WERI-Rb-1 (cell line): ENCODE measurements at regions not wholly inside any gene's neighbourhood (a gene's known extent, or its start where the extent isn't known, plus 50 kb on each side); places are given as distances from the start of the nearest gene placed in this dataset.
A peak's percentile ranks its signal among the peaks of the same experiment; 100 is the strongest.

ENCODE experiments used
- DNase-seq: peaks from one replicate; pipeline ENCODE4 v3.0.0-alpha.2; 2020
- H3K27ac ChIP-seq: fragments of 250-450 bp; sonication (Bioruptor Pico); 2 replicates; pipeline ENCODE4 v1.5.1; 2020; ENCODE audit warnings: mild to moderate bottlenecking, moderate library complexity
- H3K27me3 ChIP-seq: fragments of 250-450 bp; sonication (Bioruptor Pico); 2 replicates; pipeline ENCODE4 v1.5.1; 2021; ENCODE audit warnings: mild to moderate bottlenecking, low read depth, moderate library complexity; ENCODE audit not compliant: insufficient read depth, severe bottlenecking
- H3K36me3 ChIP-seq: fragments of 250-450 bp; sonication (Bioruptor Pico); 2 replicates; pipeline ENCODE4 v1.5.1; 2020; ENCODE audit warnings: mild to moderate bottlenecking, moderate library complexity
- H3K4me3 ChIP-seq: 2 replicates; pipeline ENCODE4 v1.5.1; 2011; ENCODE audit warnings: low read depth, mild to moderate bottlenecking, control low read depth, low read length
- H3K9me3 ChIP-seq: fragments of 250-450 bp; sonication (Bioruptor Pico); 2 replicates; pipeline ENCODE4 v1.5.1; 2021; ENCODE audit warnings: mild to moderate bottlenecking, moderate library complexity; ENCODE audit not compliant: severe bottlenecking
- CTCF ChIP-seq: IDR thresholded peaks from 2 replicates; pipeline ENCODE4 v1.5.1; 2011; ENCODE audit warnings: low read depth, mild to moderate bottlenecking, control low read depth, inconsistent platforms, low read length

DNA sequence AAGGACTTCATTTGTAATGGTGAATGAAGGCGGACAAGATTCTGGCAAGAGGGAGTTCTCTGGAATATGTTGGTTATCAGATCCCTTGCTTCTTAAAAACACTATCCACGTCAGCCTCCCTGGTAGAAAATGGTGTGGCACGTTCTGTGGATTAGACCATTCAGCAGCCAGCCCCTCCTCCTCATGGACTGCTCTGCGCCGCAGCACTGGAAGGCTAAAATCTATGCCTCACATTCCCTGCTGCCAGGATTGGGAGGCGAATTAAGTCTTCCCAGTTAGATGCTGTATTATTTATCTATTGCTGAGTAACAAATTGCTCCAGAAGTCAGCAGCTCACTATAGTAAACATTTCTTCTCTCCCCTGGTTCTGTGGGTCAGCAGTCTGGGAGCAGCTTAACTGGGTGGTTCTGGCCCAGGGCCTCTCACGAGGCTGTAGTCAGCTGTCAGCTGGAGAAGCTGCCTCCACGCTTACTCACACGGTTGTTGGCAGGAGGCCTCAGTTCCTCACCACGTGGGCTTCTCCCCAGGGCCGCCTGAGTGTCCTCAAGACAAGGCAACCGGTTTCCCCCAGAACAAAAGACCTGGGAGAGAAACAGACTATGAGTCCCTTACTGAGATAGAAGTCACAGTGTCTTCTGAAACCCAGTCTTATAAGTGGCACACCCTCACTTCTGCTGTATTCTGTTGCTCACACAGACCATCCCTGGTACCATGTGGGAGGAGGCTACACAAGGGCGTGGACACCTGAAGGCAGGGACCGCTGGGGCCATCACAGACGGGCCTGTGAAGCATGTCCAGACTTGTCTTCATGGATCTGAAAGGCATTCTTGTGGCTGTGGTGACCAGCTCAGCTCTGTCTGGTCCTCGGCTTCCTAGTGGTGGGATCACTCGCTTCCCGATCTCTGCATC lies 101.0 kb downstream of the NRN1 start:
- H3K27me3 ChIP-seq, result no peaks in the 10 kb centered on the region
- H3K9me3 ChIP-seq, result no peaks in the 10 kb centered on the region
- H3K4me3 ChIP-seq, result no peak overlapping the region
- no peaks in the 10 kb centered on the region for H3K36me3 ChIP-seq
- H3K27ac ChIP-seq, result 0 out of 2 replicates have a peak overlapping the region, but pooled peaks have one; percentile 6
- peak; percentile 36 for DNase-seq
- TF ChIP-seq CTCF, result no peak

DNA sequence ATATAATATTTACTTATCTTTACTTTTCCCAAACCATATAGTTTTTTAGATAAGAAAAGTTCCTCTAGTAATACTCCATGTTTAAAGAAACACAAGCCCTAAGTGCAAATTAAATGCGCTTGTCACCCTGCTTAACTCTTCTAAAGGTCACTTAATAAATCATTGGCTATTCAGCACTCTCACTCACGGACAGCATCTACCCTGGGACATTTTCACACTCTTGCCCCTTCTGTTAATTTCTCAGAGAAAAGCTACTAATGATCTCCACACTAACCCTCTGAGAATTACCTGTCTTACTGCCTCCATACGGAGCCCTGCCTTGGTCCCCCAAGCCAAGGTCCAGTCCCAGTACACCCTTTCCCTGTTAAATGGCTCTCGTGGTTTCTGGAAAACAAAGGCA lies 102.2 kb downstream of the NRN1 start:
- Histone ChIP-seq H3K36me3 (no peaks in the 10 kb centered on the region), H3K27me3 (no peaks in the 10 kb centered on the region), H3K9me3 (no peaks in the 10 kb centered on the region), H3K27ac (no peak overlapping the region), H3K4me3 (no peak overlapping the region)
- TF ChIP-seq CTCF, result no peak
- DNase-seq, result no peak

DNA sequence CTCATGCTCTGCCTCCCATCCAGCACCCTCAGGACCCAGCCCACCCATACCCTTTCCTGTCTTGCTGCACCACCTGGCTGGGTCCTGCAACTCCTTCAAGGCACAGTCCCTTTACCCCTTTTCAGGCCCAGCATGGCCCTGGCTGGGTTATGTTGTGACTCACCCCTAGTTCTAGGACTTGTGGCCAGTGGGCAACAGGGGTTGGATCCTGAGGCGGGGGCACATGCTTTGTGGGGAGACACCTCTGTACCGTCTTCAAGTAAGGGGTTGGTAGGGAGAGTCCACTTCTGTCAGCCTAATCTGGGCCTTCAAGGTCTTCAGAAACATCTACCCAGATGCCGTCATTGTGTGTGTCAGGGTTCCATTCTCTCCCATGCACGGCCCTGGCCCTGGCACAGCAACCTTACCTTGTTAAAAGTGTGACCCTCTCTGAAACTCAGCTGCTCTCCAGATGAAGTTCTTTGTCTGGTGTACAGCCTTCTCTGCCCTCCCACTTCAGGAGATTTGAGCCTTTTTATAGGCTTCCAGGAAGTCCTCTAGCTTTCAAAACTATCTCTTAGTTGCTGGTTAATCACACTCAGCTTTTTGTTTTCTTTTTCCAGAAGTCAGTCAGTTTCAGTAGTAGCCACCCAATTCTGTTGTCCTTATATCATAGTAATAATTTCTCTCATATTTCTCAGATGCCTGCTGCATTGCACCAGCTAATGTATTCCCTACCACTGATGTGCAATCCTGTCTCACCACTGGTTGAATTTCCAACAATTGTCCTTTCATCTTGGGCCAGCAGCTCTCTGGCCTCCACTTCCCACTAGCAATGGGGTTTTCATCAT lies 107.3 kb downstream of the NRN1 start:
- H3K27ac ChIP-seq, result no peak overlapping the region
- H3K4me3 ChIP-seq, result no peak overlapping the region
- no peaks in the 10 kb centered on the region for H3K36me3 ChIP-seq
- no peak for DNase-seq
- no peaks in the 10 kb centered on the region for H3K9me3 ChIP-seq
- H3K27me3 ChIP-seq, result no peaks in the 10 kb centered on the region
- no peak for TF ChIP-seq CTCF

DNA sequence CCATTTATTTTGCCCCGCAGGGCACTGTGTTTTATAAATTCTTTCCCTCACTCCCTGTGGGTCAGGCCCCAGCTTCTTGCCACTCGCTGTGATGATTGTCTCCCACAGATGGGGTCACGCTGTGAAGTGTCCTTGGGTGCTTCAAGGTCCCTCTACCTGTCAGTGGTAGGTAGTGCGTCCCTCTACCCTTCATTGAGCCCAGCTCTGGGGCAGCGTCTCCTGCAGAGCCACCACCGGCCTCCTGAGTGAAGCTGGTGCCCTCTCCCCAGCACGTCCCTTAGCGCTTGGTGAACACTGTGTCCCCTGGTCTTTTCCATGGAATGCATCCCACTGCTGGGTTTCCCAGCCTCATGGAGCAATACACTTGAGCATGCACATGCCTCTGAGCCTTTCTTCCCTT lies 108.2 kb downstream of the NRN1 start:
- no peaks in the 10 kb centered on the region for H3K27me3 ChIP-seq
- H3K4me3 ChIP-seq, result no peak overlapping the region
- no peak overlapping the region for H3K27ac ChIP-seq
- no peaks in the 10 kb centered on the region for H3K36me3 ChIP-seq
- DNase-seq, result peak; percentile 55
- TF ChIP-seq CTCF, result peak; percentile 80
- no peaks in the 10 kb centered on the region for H3K9me3 ChIP-seq

GRCh38 chr6:5898102-5898501 lies 108.6 kb downstream of the NRN1 start:
- no peak for TF ChIP-seq CTCF
- H3K27ac ChIP-seq, result no peak overlapping the region
- no peaks in the 10 kb centered on the region for H3K27me3 ChIP-seq
- no peak overlapping the region for H3K4me3 ChIP-seq
- no peak for DNase-seq
- no peaks in the 10 kb centered on the region for H3K36me3 ChIP-seq
- peaks cover 3% of the 10 kb centered on the region for H3K9me3 ChIP-seq
